Memory B cell (primary cell): ENCODE measurements at regions not wholly inside any gene's neighbourhood (a gene's known extent, or its start where the extent isn't known, plus 50 kb on each side); places are given as distances from the start of the nearest gene placed in this dataset.
"Not testable (repeated sequence)": the region's sequence is repeated elsewhere in the genome, so short reads cannot be mapped to it uniquely, and the experiment has no call there.

ENCODE experiments used
- ATAC-seq: fragments of 150-1000 bp; cut with Tn5 transposase; 2 replicates; pipeline ENCODE4 v1.10.0; 2021; ENCODE audit warnings: low read depth, mild to moderate bottlenecking, moderate library complexity
- DNase-seq, 2 donors: peaks; one replicate each; pipeline ENCODE4 v3.0.0; 2022; ENCODE audit warnings: low spot score in 2 of 2
- H3K27ac Mint-ChIP-seq: one replicate; pipeline ENCODE4 v1.8.0; 2022; ENCODE audit warnings: mild to moderate bottlenecking, moderate library complexity, mixed read lengths
- H3K27me3 Mint-ChIP-seq: one replicate; pipeline ENCODE4 v1.8.0; 2022; ENCODE audit warnings: mixed read lengths
- H3K36me3 Mint-ChIP-seq: one replicate; pipeline ENCODE4 v1.8.0; 2022; ENCODE audit warnings: mild to moderate bottlenecking, mixed read lengths
- H3K4me1 Mint-ChIP-seq: one replicate; pipeline ENCODE4 v1.8.0; 2022; ENCODE audit warnings: mixed read lengths
- H3K4me3 Mint-ChIP-seq: one replicate; pipeline ENCODE4 v1.8.0; 2022; ENCODE audit warnings: mild to moderate bottlenecking, moderate library complexity, mixed read lengths
- H3K9me3 Mint-ChIP-seq: one replicate; pipeline ENCODE4 v1.8.0; 2022; ENCODE audit warnings: mixed read lengths

GRCh38 chr11:100484948-100485347 lies 202.1 kb upstream of the ARHGAP42 start:
- Mint-ChIP-seq H3K4me1 (no peaks in the 10 kb centered on the region), H3K4me3 (no peak overlapping the region), H3K9me3 (peaks cover 8% of the 10 kb centered on the region), H3K36me3 (no peaks in the 10 kb centered on the region), H3K27me3 (peaks cover 3% of the 10 kb centered on the region), H3K27ac (no peak overlapping the region)
- ATAC-seq (no peak), DNase-seq (no peak)

- H3K4me3 Mint-ChIP-seq: no peak overlapping the region
- H3K27ac Mint-ChIP-seq: no peak overlapping the region
- no peaks in the 10 kb centered on the region for H3K4me1 Mint-ChIP-seq
- DNase-seq (no peak), ATAC-seq (no peak)
- no peaks in the 10 kb centered on the region for H3K27me3 Mint-ChIP-seq
- H3K36me3 Mint-ChIP-seq: no peaks in the 10 kb centered on the region
- H3K9me3 Mint-ChIP-seq: peaks cover 13% of the 10 kb centered on the region
These were observed 188.3 kb upstream of the ARHGAP42 start for GRCh38 chr11:100498780-100499179.

- no peaks in the 10 kb centered on the region for H3K4me1 Mint-ChIP-seq
- H3K27ac Mint-ChIP-seq: no peak overlapping the region
- H3K27me3 Mint-ChIP-seq: no peaks in the 10 kb centered on the region
- H3K9me3 Mint-ChIP-seq: peaks cover 12% of the 10 kb centered on the region
- no peaks in the 10 kb centered on the region for H3K36me3 Mint-ChIP-seq
- no peak for ATAC-seq
- DNase-seq: no peak
- H3K4me3 Mint-ChIP-seq: no peak overlapping the region
These were observed 185.6 kb upstream of the ARHGAP42 start for GRCh38 chr11:100501450-100501849.

GRCh38 chr11:100512475-100512874 lies 174.6 kb upstream of the ARHGAP42 start:
- no peak for DNase-seq
- Mint-ChIP-seq H3K27ac (no peak overlapping the region), H3K36me3 (no peaks in the 10 kb centered on the region), H3K4me3 (no peak overlapping the region), H3K9me3 (no peaks in the 10 kb centered on the region), H3K4me1 (no peaks in the 10 kb centered on the region), H3K27me3 (no peaks in the 10 kb centered on the region)
- no peak for ATAC-seq

GRCh38 chr11:100515087-100515486 lies 172.0 kb upstream of the ARHGAP42 start:
- Mint-ChIP-seq H3K27ac (no peak overlapping the region), H3K36me3 (no peaks in the 10 kb centered on the region)

GRCh38 chr11:100525197-100525596 lies 161.9 kb upstream of the ARHGAP42 start:
- Mint-ChIP-seq H3K9me3 (peaks cover 12% of the 10 kb centered on the region), H3K4me1 (no peaks in the 10 kb centered on the region), H3K27me3 (peaks cover 2% of the 10 kb centered on the region), H3K27ac (no peak overlapping the region), H3K4me3 (no peak overlapping the region), H3K36me3 (no peaks in the 10 kb centered on the region)
- ATAC-seq: no peak
- DNase-seq: no peak

More at GRCh38 chr11:100515087-100515486, 172.0 kb upstream of the ARHGAP42 start:
- Mint-ChIP-seq H3K4me3 (no peak overlapping the region), H3K4me1 (no peaks in the 10 kb centered on the region), H3K27me3 (no peaks in the 10 kb centered on the region), H3K9me3 (peaks cover 1% of the 10 kb centered on the region)
- DNase-seq (no peak), ATAC-seq (no peak)

GRCh38 chr11:100525635-100526034 lies 161.5 kb upstream of the ARHGAP42 start:
- Mint-ChIP-seq H3K4me1 (no peaks in the 10 kb centered on the region), H3K36me3 (no peaks in the 10 kb centered on the region), H3K27me3 (peaks cover 2% of the 10 kb centered on the region), H3K9me3 (peaks cover 12% of the 10 kb centered on the region), H3K4me3 (no peak overlapping the region), H3K27ac (no peak overlapping the region)
- ATAC-seq: no peak
- no peak for DNase-seq

- Mint-ChIP-seq H3K27me3 (peaks cover 2% of the 10 kb centered on the region), H3K27ac (no peak overlapping the region), H3K36me3 (no peaks in the 10 kb centered on the region), H3K4me1 (no peaks in the 10 kb centered on the region), H3K9me3 (peaks cover 7% of the 10 kb centered on the region), H3K4me3 (no peak overlapping the region)
- DNase-seq: no peak
- no peak for ATAC-seq
These were observed 158.1 kb upstream of the ARHGAP42 start for GRCh38 chr11:100528872-100529416.

- not testable (repeated sequence) for H3K9me3 Mint-ChIP-seq, ATAC-seq, H3K4me3 Mint-ChIP-seq, H3K27me3 Mint-ChIP-seq, H3K36me3 Mint-ChIP-seq, H3K4me1 Mint-ChIP-seq, DNase-seq, H3K27ac Mint-ChIP-seq
These were observed 155.8 kb upstream of the ARHGAP42 start for GRCh38 chr11:100531290-100531689.

- ATAC-seq: no peak
- Mint-ChIP-seq H3K27ac (no peak overlapping the region), H3K36me3 (no peaks in the 10 kb centered on the region), H3K27me3 (peaks cover 2% of the 10 kb centered on the region), H3K4me1 (no peaks in the 10 kb centered on the region), H3K9me3 (no peaks in the 10 kb centered on the region), H3K4me3 (no peak overlapping the region)
- DNase-seq: no peak
These were observed 150.1 kb upstream of the ARHGAP42 start for GRCh38 chr11:100536979-100537378.

- Mint-ChIP-seq H3K4me1 (no peaks in the 10 kb centered on the region), H3K4me3 (no peak overlapping the region), H3K9me3 (no peaks in the 10 kb centered on the region), H3K27me3 (no peaks in the 10 kb centered on the region), H3K27ac (no peak overlapping the region), H3K36me3 (no peaks in the 10 kb centered on the region)
- DNase-seq (no peak), ATAC-seq (no peak)
These were observed 143.7 kb upstream of the ARHGAP42 start for GRCh38 chr11:100543386-100543785.

- peaks cover 2% of the 10 kb centered on the region for H3K27me3 Mint-ChIP-seq
- ATAC-seq (no peak), DNase-seq (no peak)
- H3K4me3 Mint-ChIP-seq: no peak overlapping the region
- H3K4me1 Mint-ChIP-seq: no peaks in the 10 kb centered on the region
- H3K27ac Mint-ChIP-seq: no peak overlapping the region
- H3K36me3 Mint-ChIP-seq: no peaks in the 10 kb centered on the region
- no peaks in the 10 kb centered on the region for H3K9me3 Mint-ChIP-seq
These were observed 141.5 kb upstream of the ARHGAP42 start for GRCh38 chr11:100545556-100545955.

GRCh38 chr11:100545970-100546369 lies 141.1 kb upstream of the ARHGAP42 start:
- Mint-ChIP-seq H3K4me3 (no peak overlapping the region), H3K9me3 (no peaks in the 10 kb centered on the region), H3K4me1 (no peaks in the 10 kb centered on the region), H3K36me3 (no peaks in the 10 kb centered on the region), H3K27me3 (peaks cover 2% of the 10 kb centered on the region), H3K27ac (no peak overlapping the region)
- DNase-seq: no peak
- ATAC-seq: no peak

GRCh38 chr11:100546714-100547113 lies 140.4 kb upstream of the ARHGAP42 start:
- H3K27ac Mint-ChIP-seq: no peak overlapping the region
- no peak for ATAC-seq
- peaks cover 2% of the 10 kb centered on the region for H3K27me3 Mint-ChIP-seq
- no peaks in the 10 kb centered on the region for H3K4me1 Mint-ChIP-seq
- no peak overlapping the region for H3K4me3 Mint-ChIP-seq
- no peaks in the 10 kb centered on the region for H3K9me3 Mint-ChIP-seq
- H3K36me3 Mint-ChIP-seq: no peaks in the 10 kb centered on the region
- no peak for DNase-seq

- ATAC-seq: no peak
- DNase-seq: no peak
These were observed 136.8 kb upstream of the ARHGAP42 start for GRCh38 chr11:100550298-100550697.

More at GRCh38 chr11:100550298-100550697, 136.8 kb upstream of the ARHGAP42 start:
- Mint-ChIP-seq H3K27me3 (peaks cover 11% of the 10 kb centered on the region), H3K27ac (no peak overlapping the region), H3K4me3 (no peak overlapping the region), H3K4me1 (no peaks in the 10 kb centered on the region), H3K36me3 (no peaks in the 10 kb centered on the region), H3K9me3 (no peaks in the 10 kb centered on the region)
